B cell (primary cell): ENCODE measurements at regions not wholly inside any gene's neighbourhood (a gene's known extent, or its start where the extent isn't known, plus 50 kb on each side); places are given as distances from the start of the nearest gene placed in this dataset.

ENCODE experiments used
- ATAC-seq: fragments of 200-7000 bp; cut with Tn5 transposase; one replicate; pipeline ENCODE4 v1.10.0; 2021; ENCODE audit warnings: low read depth, mild to moderate bottlenecking, moderate number of reproducible peaks, moderate library complexity
- CTCF ChIA-PET: fragments of 350-600 bp; sonication (Branson Sonifier 250); formaldehyde crosslinking; loops from one replicate; lab custom pipeline; 2021; ENCODE audit warnings: antibody characterized with exemption, inconsistent platforms; lab: Charles Lee
- POLR2A ChIA-PET: fragments of 350-600 bp; sonication (Branson Sonifier 250); formaldehyde crosslinking; loops from one replicate; lab custom pipeline; 2021; ENCODE audit warnings: antibody characterized with exemption; lab: Charles Lee
- DNase-seq: peaks from one replicate; pipeline ENCODE4 v3.0.0; 2013
- H2AFZ ChIP-seq: 2 replicates; pipeline ENCODE4 v1.6.1; 2012; ENCODE audit warnings: mild to moderate bottlenecking, low read depth, low read length; ENCODE audit not compliant: insufficient read depth, poor library complexity, severe bottlenecking
- H3K27ac ChIP-seq, 2 donors: 1 replicate in 1 of 2; 2 replicates in 1 of 2; pipeline ENCODE4 v1.5.1; 2012 to 2013; ENCODE audit warnings: low read length in 2 of 2, mild to moderate bottlenecking in 2 of 2, moderate library complexity in 1 of 2
- H3K27me3 ChIP-seq, 4 experiments: fragments of 200-600 bp in 1 of 4; sonication (generic) in 1 of 4; replicated peaks in 1 of 4; 1 replicate in 2 of 4; 2 replicates in 2 of 4; pipeline versions ENCODE4 v1.6.1 to v1.7.0; 2013 to 2016; ENCODE audit warnings: low read length in 3 of 4, mild to moderate bottlenecking in 2 of 4, mixed read lengths in 1 of 4, moderate library complexity in 1 of 4; ENCODE audit not compliant: insufficient read depth in 4 of 4, control insufficient read depth in 3 of 4; ENCODE audit errors: control extremely low read depth in 1 of 4
- H3K36me3 ChIP-seq, 2 experiments: replicated peaks in 1 of 2; 1 replicate in 1 of 2; 2 replicates in 1 of 2; pipeline versions ENCODE4 v1.6.1 to v1.7.1; 2013; ENCODE audit warnings: low read length in 1 of 2; ENCODE audit not compliant: insufficient read depth in 2 of 2, control insufficient read depth in 1 of 2; ENCODE audit errors: control extremely low read depth in 1 of 2, extremely low read depth in 1 of 2
- H3K4me1 ChIP-seq, 2 donors: fragments of 200-600 bp in 1 of 2; sonication (generic) in 1 of 2; 1 replicate in 1 of 2; 2 replicates in 1 of 2; pipeline versions ENCODE4 v1.5.1 to v1.6.1; 2013 to 2017; ENCODE audit warnings: low read length in 2 of 2; ENCODE audit not compliant: control insufficient read depth in 2 of 2, insufficient read depth in 2 of 2
- H3K4me2 ChIP-seq: replicated peaks from 2 replicates; pipeline ENCODE3; 2012; ENCODE audit warnings: mild to moderate bottlenecking, low read depth, low read length; ENCODE audit not compliant: poor library complexity, severe bottlenecking
- H3K4me3 ChIP-seq, 5 experiments: fragments of 200-600 bp in 1 of 5; sonication (generic) in 1 of 5; 1 replicate in 3 of 5; 2 replicates in 2 of 5; pipeline versions ENCODE4 v1.5.1 to v1.7.0; 2011 to 2016; ENCODE audit warnings: low read length in 4 of 5, mild to moderate bottlenecking in 4 of 5, low read depth in 2 of 5, control low read depth in 1 of 5, moderate library complexity in 1 of 5; ENCODE audit not compliant: insufficient read depth in 1 of 5; ENCODE audit errors: control extremely low read depth in 1 of 5, extremely low read depth in 1 of 5
- H3K79me2 ChIP-seq: fragments of 200-600 bp; sonication (generic); one replicate; pipeline ENCODE4 v1.6.0; 2016; ENCODE audit warnings: low read length; ENCODE audit not compliant: control insufficient read depth, insufficient read depth
- H3K9ac ChIP-seq: fragments of 200-600 bp; sonication (generic); 2 replicates; pipeline ENCODE4 v1.6.1; 2017; ENCODE audit warnings: mild to moderate bottlenecking, low read length, moderate library complexity
- H3K9me3 ChIP-seq, 3 donors: one replicate each; pipeline versions ENCODE4 v1.6.1 to v1.7.1; 2013; ENCODE audit warnings: low read length in 2 of 3; ENCODE audit not compliant: control insufficient read depth in 2 of 3, insufficient read depth in 1 of 3; ENCODE audit errors: control extremely low read depth in 1 of 3
- H4K20me1 ChIP-seq: 2 replicates; pipeline ENCODE4 v1.6.0; 2012; ENCODE audit warnings: mild to moderate bottlenecking, low read length; ENCODE audit not compliant: insufficient read depth, control insufficient read depth, poor library complexity, severe bottlenecking
- H3K27ac Mint-ChIP-seq: one replicate; pipeline ENCODE4 v1.8.0; 2021; ENCODE audit warnings: mixed read lengths
- H3K27me3 Mint-ChIP-seq: one replicate; pipeline ENCODE4 v1.8.0; 2021; ENCODE audit warnings: mixed read lengths
- H3K4me1 Mint-ChIP-seq: one replicate; pipeline ENCODE4 v1.8.0; 2021; ENCODE audit warnings: mixed read lengths
- H3K4me3 Mint-ChIP-seq: one replicate; pipeline ENCODE4 v1.8.0; 2021; ENCODE audit warnings: mixed read lengths
- H3K9me3 Mint-ChIP-seq: one replicate; pipeline ENCODE4 v1.8.0; 2022; ENCODE audit warnings: mixed read lengths; ENCODE audit not compliant: insufficient read depth
- EZH2 ChIP-seq: IDR thresholded peaks from 2 replicates; pipeline ENCODE4 v1.6.1; 2012; ENCODE audit warnings: borderline replicate concordance, low read depth, mild to moderate bottlenecking, moderate library complexity, low read length; ENCODE audit not compliant: insufficient read depth, poor library complexity, severe bottlenecking
- WGBS: methylation state at CpG from one replicate; pipeline ENCODE4 v1.1.5; 2013; ENCODE audit warnings: missing lambda C conversion rate; ENCODE audit not compliant: insufficient coverage; 5-methylcytosine and 5-hydroxymethylcytosine counted together
- intact Hi-C: fragments of 100-400 bp; cut with micrococcal nuclease; formaldehyde crosslinking; loops from one replicate; pipeline ENCODE4 v1.10.0; 2022
- TF ChIP-seq, protein P1 (sequence below): fragments of 200-600 bp; IDR thresholded peaks from one replicate; pipeline ENCODE4 v1.8.0; 2022; ENCODE audit warnings: antibody characterized with exemption, mild to moderate bottlenecking

DNA sequence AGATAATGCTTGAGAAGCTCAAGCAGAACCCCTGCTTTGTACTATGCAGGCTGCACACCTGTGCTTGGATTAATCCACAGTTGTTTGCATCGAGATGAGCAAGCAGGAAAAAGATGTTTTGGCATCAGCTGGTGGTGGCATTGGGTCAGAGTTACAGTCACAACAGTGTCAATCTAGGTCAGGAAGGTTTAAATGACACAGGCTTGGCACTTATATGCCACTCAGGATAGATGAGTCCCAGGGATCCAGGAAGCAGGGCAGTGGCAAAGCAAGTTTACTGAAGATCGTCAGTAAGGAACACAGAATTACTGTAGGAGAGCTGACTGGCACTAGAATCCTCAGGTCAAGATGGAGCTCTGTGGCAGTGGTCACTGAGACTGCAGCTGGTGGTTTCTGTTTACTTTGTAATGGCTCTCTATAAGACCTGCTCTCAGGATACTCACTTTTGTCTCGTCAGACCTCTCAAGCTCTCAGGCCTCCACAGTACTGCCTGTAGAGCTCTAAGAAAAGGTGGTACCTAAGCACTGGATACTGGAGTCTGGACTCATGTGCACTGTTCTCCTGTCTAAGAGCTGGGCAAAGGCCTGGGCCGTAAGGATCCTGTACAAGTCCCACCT lies 110.1 kb upstream of the HS3ST5 start:
- H3K4me1 ChIP-seq = no peaks in the 10 kb centered on the region
- H3K27ac Mint-ChIP-seq = no peak overlapping the region
- H3K9me3 ChIP-seq = no peaks in the 10 kb centered on the region
- no peaks in the 10 kb centered on the region for H3K27me3 Mint-ChIP-seq
- no peaks in the 10 kb centered on the region for H3K4me1 Mint-ChIP-seq
- H3K9ac ChIP-seq = no peak overlapping the region
- no peaks in the 10 kb centered on the region for H3K79me2 ChIP-seq
- no peak overlapping the region for H3K4me3 Mint-ChIP-seq
- no peak overlapping the region for H2AFZ ChIP-seq
- H3K36me3 ChIP-seq = no peaks in the 10 kb centered on the region
- no peaks in the 10 kb centered on the region for H3K27me3 ChIP-seq
- intact Hi-C loops = no loop called here
- ATAC-seq (no peak), DNase-seq (no peak)
- ChIA-PET CTCF (no interaction called here), POLR2A (no interaction called here)
- no peaks in the 10 kb centered on the region for H3K9me3 Mint-ChIP-seq
- WGBS = 76% methylated on average over 4 of the region's 4 CpGs
- H3K4me2 ChIP-seq = no peak overlapping the region
- H3K27ac ChIP-seq = no peak overlapping the region
- no peak overlapping the region for H3K4me3 ChIP-seq
- H4K20me1 ChIP-seq = no peaks in the 10 kb centered on the region
- TF ChIP-seq, protein P1, sequence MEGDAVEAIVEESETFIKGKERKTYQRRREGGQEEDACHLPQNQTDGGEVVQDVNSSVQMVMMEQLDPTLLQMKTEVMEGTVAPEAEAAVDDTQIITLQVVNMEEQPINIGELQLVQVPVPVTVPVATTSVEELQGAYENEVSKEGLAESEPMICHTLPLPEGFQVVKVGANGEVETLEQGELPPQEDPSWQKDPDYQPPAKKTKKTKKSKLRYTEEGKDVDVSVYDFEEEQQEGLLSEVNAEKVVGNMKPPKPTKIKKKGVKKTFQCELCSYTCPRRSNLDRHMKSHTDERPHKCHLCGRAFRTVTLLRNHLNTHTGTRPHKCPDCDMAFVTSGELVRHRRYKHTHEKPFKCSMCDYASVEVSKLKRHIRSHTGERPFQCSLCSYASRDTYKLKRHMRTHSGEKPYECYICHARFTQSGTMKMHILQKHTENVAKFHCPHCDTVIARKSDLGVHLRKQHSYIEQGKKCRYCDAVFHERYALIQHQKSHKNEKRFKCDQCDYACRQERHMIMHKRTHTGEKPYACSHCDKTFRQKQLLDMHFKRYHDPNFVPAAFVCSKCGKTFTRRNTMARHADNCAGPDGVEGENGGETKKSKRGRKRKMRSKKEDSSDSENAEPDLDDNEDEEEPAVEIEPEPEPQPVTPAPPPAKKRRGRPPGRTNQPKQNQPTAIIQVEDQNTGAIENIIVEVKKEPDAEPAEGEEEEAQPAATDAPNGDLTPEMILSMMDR = no peak
- no peak for TF ChIP-seq EZH2

DNA sequence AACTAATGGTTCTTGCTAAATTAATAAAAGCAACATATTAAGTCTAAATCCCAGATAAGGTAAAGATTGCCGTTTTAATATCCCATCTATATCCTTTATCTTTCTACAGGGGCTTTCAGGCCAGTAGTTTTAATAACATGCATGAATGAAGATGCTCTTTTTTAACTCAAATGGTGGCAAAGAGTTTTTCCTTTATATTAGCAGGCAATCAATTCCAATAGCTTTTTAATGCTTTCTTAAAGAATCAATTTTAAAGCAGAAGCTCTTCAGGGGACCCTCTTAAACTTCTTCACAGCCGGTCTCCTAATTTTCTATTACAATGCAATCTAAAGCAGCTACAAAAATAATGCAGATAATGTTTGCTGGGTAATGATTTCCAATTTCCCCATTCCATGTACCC lies 107.8 kb upstream of the HS3ST5 start:
- Mint-ChIP-seq H3K27ac (no peak overlapping the region), H3K9me3 (no peaks in the 10 kb centered on the region), H3K4me1 (no peaks in the 10 kb centered on the region), H3K4me3 (no peak overlapping the region), H3K27me3 (no peaks in the 10 kb centered on the region)
- H3K4me2 ChIP-seq = no peak overlapping the region
- H2AFZ ChIP-seq = no peak overlapping the region
- no peaks in the 10 kb centered on the region for H4K20me1 ChIP-seq
- intact Hi-C loops = no loop called here
- no peaks in the 10 kb centered on the region for H3K36me3 ChIP-seq
- CTCF ChIA-PET = no interaction called here
- H3K9ac ChIP-seq = no peak overlapping the region
- TF ChIP-seq, protein P1 = no peak
- WGBS = no CpG with 5 or more reads among the region's 2 CpGs
- no peaks in the 10 kb centered on the region for H3K79me2 ChIP-seq
- H3K27me3 ChIP-seq = no peaks in the 10 kb centered on the region
- H3K27ac ChIP-seq = no peak overlapping the region
- H3K4me1 ChIP-seq = no peaks in the 10 kb centered on the region
- no peak overlapping the region for H3K4me3 ChIP-seq
- DNase-seq (no peak), ATAC-seq (no peak)
- POLR2A ChIA-PET = no interaction called here
- no peaks in the 10 kb centered on the region for H3K9me3 ChIP-seq
